ENCODE measurements at regions not wholly inside any gene's neighbourhood (a gene's known extent, or its start where the extent isn't known, plus 50 kb on each side); places are given as distances from the start of the nearest gene placed in this dataset.

DNA sequence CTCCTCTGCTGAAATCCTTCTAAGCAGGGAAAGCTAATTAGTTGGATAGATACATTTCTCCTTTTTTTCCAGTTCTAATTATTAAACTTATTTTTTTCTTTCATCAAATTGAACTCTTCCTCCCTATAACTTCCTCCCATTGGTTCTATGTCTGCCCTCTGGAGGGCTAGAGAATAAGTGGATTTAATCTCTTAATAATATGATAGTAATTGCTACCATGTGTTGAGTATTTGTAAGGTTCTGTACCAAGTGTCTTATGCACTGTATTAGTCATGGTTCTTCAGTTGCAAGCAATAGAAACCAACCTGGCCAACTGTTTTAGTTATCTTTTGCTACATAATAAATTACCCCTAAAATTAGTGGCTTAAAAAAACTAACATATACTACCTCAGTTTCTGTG lies 190.5 kb upstream of the PLXNC1 start:
- no peak overlapping the region for H3K27ac ChIP-seq
- TF ChIP-seq, protein P1, sequence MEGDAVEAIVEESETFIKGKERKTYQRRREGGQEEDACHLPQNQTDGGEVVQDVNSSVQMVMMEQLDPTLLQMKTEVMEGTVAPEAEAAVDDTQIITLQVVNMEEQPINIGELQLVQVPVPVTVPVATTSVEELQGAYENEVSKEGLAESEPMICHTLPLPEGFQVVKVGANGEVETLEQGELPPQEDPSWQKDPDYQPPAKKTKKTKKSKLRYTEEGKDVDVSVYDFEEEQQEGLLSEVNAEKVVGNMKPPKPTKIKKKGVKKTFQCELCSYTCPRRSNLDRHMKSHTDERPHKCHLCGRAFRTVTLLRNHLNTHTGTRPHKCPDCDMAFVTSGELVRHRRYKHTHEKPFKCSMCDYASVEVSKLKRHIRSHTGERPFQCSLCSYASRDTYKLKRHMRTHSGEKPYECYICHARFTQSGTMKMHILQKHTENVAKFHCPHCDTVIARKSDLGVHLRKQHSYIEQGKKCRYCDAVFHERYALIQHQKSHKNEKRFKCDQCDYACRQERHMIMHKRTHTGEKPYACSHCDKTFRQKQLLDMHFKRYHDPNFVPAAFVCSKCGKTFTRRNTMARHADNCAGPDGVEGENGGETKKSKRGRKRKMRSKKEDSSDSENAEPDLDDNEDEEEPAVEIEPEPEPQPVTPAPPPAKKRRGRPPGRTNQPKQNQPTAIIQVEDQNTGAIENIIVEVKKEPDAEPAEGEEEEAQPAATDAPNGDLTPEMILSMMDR (conservative IDR thresholded peaks at IDR 0.05) = no peak

DNA sequence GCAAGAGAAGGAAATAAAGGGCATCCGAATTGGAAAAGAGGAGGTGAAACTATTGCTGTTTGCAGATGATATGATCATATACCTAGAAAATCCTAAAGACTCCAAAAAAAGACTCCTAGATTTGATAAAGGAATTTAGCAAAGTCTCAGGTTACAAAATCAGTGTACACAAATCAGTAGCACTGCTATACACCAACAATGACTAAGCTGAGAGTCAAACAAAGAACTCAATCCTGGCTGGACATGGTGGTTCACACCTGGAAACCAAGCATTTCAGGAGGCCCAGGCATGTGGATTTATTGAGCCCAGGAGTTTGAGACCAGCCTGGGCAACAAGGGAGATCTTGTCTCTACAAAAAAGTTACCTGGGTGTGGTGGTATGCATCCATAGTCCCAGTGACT lies 188.7 kb upstream of the PLXNC1 start:
- TF ChIP-seq, protein P1 (conservative IDR thresholded peaks at IDR 0.05) = no peak
- no peak overlapping the region for H3K27ac ChIP-seq

DNA sequence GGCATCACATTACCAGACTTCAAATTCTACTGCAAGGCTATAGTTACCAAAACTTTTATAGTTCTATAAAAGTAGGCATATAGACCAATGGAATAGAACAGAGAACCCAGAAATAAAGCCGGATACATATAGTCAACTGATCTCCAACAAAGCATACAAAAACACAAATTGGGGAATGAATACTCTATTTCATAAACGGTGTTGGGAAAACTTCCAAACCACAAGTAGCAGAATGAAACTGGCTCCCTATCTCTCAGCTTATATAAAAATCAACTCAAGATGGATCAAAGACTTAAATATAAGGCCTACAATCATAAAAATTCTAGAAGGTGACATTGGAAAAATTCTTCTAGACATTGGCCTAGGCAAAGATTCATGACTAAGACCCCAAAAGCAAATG lies 187.9 kb upstream of the PLXNC1 start:
- TF ChIP-seq, protein P1 (conservative IDR thresholded peaks at IDR 0.05) = no peak
- H3K27ac ChIP-seq = no peak overlapping the region

DNA sequence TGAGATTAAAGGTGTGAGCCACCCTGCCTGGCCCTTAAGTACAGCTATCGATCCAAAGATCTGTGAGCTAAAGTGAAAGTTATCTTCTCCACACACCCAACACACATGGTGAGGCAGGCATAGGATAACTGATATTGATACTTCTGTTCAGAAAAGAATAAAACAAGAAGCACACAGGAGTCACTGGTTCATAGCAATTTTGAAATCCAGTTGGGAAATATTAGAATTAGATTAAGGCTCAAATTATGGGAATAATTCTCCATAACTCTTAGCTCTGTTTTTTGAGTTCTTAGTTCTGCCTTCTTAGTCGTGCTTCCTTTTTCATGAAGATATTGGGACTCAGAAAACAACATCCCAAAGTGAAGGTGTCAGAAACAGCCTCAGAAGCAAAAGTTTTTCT lies 186.0 kb upstream of the PLXNC1 start:
- TF ChIP-seq, protein P1 (conservative IDR thresholded peaks at IDR 0.05) = no peak
- no peak overlapping the region for H3K27ac ChIP-seq

DNA sequence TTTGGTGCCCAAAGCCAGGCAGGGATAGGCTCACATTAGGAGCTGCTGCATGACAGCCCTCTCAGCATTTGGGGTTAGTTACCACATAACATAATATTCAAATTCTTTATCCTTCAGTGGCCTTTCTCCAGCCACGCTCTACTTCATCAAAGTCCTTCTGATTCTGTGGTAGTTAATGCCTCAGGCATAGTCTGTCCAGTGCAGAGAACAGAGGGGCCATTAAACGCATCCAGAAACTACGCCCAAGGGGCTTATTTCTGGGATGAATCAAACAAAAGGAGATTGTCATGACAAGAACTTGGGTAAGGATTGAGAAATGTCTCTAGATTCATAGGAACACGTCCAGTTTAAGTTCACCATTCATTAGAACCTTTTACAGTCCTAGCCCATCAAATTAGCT lies 183.4 kb upstream of the PLXNC1 start:
- no peak overlapping the region for H3K27ac ChIP-seq
- TF ChIP-seq, protein P1 (conservative IDR thresholded peaks at IDR 0.05) = no peak

DNA sequence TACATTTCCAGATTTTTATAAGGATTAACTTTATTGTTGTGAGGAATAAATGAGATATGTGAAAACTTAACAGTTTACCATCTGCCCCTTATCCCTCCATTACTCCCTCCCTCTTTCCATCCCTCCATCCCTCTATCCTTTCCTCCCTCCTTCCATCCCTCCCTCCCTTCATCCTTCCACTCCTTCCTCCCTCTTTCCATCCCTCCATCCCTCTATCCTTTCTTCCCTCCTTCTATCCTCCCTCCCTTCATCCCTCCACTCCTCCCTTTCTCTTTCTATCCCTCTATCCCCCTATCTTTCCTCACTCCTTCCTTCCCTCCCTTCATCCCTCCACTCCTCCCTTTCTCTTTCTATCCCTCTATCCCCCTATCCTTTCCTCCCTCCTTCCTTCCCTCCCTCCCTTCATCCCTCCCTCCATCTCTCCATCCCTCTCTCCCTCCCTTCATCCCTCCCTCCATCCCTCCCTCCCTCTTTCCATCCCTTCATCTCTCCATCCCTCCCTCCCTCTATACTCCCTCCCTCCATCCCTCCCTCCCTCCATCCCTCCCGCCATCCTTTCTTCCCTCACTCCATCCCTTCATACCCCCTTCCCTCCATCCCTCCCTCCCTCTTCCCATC lies 181.8 kb upstream of the PLXNC1 start:
- H3K27ac ChIP-seq = no peak overlapping the region
- TF ChIP-seq, protein P1 (conservative IDR thresholded peaks at IDR 0.05) = no peak

DNA sequence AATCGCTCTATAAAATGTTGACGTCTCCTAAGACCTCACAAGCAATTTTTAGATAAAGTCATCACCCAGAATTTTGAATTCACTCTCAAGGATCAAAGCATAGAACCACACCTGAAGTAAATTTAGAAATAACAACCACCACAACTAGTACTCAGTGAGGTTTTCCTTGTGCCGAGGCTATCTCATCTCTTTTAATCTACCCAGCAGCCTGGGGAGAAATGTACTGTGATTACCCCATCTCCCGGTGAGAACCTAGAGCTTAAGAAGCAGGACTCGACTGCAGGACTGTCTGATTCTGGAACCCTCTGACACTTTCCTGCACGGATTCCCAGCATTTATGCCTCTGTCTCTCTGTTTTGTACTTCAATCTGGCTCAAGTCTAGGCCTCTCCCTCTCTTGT lies 180.9 kb upstream of the PLXNC1 start:
- TF ChIP-seq, protein P1 (conservative IDR thresholded peaks at IDR 0.05) = no peak
- no peak overlapping the region for H3K27ac ChIP-seq
